GM23338 (cell line): ENCODE measurements at regions not wholly inside any gene's neighbourhood (a gene's known extent, or its start where the extent isn't known, plus 50 kb on each side); places are given as distances from the start of the nearest gene placed in this dataset.
"Not testable (repeated sequence)": the region's sequence is repeated elsewhere in the genome, so short reads cannot be mapped to it uniquely, and the experiment has no call there.

Experiments
- CREB1 ChIP-seq: fragments of 250-450 bp; sonication (Bioruptor Pico); IDR thresholded peaks from 2 replicates; pipeline ENCODE4 v1.5.0; 2020; ENCODE audit warnings: low read depth, mild to moderate bottlenecking, moderate library complexity
- EZH2 ChIP-seq: fragments of 200-600 bp; sonication (generic); IDR thresholded peaks from one replicate; pipeline ENCODE4 v1.8.0; 2017; ENCODE audit warnings: antibody characterized with exemption, mild to moderate bottlenecking, low read depth; ENCODE audit not compliant: unreplicated experiment
- EZH2phosphoT487 ChIP-seq: fragments of 200-600 bp; sonication (generic); IDR thresholded peaks from one replicate; pipeline ENCODE4 v1.8.1; 2018; ENCODE audit warnings: antibody characterized with exemption; ENCODE audit not compliant: unreplicated experiment
- JUNB ChIP-seq: IDR thresholded peaks from one replicate; pipeline ENCODE4 v1.6.1; 2016; ENCODE audit warnings: antibody characterized with exemption; ENCODE audit not compliant: unreplicated experiment
- NANOG ChIP-seq: IDR thresholded peaks from 2 replicates; pipeline ENCODE4 v1.6.1; 2016; ENCODE audit warnings: antibody characterized with exemption, borderline replicate concordance
- POLR2AphosphoS5 ChIP-seq: IDR thresholded peaks from 2 replicates; pipeline ENCODE4 v1.6.1; 2016; ENCODE audit warnings: antibody characterized with exemption, low read depth
- TF ChIP-seq, protein P1 (sequence below), 2 experiments: fragments of 200-600 bp in 1 of 2; sonication (generic) in 1 of 2; conservative IDR thresholded peaks; 2 replicates each; pipeline versions ENCODE4 v1.5.1 to v1.6.1; 2016 to 2017; ENCODE audit warnings: antibody characterized with exemption in 2 of 2, low read depth in 2 of 2, mild to moderate bottlenecking in 2 of 2, moderate library complexity in 1 of 2
- TF ChIP-seq, protein P2 (sequence below): IDR thresholded peaks from one replicate; pipeline ENCODE4 v1.6.1; 2018; ENCODE audit warnings: antibody characterized with exemption; ENCODE audit not compliant: unreplicated experiment
- TF ChIP-seq, protein P3 (sequence below): IDR thresholded peaks from 2 replicates; pipeline ENCODE4 v1.6.1; 2016; ENCODE audit warnings: antibody characterized with exemption

DNA sequence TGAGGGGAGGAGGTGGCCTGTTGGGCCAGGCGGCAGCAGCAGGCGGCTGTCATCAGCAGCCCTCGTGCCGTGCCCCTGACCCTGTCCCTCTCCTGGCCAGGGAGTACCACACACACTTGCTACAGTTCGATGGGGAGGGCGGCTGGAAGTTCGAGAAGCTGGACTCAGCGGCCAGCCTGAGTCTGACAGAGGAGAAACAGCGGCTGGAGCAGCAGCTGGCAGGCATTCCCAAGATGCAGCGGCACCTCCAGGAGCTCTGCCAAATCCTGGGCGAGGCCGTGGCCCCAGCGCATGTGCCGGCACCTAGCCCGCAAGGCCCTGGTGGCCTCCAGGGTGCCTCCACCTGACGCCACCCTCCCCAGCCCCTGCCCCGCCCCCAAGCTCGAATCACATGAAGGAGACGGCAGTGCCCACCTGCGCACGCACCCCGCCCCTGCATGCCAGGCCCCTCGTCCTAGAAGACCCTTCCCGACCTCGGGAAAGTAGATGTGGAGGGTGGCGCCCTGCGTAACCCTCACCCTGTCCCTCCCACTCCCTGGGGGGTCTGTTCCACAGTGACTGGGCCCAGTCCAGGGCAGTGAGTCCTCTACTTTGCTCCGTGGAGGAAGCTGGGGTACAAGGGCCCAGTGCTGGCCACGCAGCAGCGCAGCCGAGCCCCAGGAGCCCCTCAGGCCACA is 201.9 kb downstream of the CCT8L2 start:
- TF ChIP-seq, protein P1, sequence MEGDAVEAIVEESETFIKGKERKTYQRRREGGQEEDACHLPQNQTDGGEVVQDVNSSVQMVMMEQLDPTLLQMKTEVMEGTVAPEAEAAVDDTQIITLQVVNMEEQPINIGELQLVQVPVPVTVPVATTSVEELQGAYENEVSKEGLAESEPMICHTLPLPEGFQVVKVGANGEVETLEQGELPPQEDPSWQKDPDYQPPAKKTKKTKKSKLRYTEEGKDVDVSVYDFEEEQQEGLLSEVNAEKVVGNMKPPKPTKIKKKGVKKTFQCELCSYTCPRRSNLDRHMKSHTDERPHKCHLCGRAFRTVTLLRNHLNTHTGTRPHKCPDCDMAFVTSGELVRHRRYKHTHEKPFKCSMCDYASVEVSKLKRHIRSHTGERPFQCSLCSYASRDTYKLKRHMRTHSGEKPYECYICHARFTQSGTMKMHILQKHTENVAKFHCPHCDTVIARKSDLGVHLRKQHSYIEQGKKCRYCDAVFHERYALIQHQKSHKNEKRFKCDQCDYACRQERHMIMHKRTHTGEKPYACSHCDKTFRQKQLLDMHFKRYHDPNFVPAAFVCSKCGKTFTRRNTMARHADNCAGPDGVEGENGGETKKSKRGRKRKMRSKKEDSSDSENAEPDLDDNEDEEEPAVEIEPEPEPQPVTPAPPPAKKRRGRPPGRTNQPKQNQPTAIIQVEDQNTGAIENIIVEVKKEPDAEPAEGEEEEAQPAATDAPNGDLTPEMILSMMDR (conservative IDR thresholded peaks at IDR 0.05; ENCODE audit: low read depth in 2 of 2): not testable (repeated sequence)
- TF ChIP-seq JUNB, EZH2, CREB1, NANOG, POLR2AphosphoS5, EZH2phosphoT487: not testable (repeated sequence)
- TF ChIP-seq, protein P2, sequence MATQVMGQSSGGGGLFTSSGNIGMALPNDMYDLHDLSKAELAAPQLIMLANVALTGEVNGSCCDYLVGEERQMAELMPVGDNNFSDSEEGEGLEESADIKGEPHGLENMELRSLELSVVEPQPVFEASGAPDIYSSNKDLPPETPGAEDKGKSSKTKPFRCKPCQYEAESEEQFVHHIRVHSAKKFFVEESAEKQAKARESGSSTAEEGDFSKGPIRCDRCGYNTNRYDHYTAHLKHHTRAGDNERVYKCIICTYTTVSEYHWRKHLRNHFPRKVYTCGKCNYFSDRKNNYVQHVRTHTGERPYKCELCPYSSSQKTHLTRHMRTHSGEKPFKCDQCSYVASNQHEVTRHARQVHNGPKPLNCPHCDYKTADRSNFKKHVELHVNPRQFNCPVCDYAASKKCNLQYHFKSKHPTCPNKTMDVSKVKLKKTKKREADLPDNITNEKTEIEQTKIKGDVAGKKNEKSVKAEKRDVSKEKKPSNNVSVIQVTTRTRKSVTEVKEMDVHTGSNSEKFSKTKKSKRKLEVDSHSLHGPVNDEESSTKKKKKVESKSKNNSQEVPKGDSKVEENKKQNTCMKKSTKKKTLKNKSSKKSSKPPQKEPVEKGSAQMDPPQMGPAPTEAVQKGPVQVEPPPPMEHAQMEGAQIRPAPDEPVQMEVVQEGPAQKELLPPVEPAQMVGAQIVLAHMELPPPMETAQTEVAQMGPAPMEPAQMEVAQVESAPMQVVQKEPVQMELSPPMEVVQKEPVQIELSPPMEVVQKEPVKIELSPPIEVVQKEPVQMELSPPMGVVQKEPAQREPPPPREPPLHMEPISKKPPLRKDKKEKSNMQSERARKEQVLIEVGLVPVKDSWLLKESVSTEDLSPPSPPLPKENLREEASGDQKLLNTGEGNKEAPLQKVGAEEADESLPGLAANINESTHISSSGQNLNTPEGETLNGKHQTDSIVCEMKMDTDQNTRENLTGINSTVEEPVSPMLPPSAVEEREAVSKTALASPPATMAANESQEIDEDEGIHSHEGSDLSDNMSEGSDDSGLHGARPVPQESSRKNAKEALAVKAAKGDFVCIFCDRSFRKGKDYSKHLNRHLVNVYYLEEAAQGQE: not testable (repeated sequence)
- TF ChIP-seq, protein P3, sequence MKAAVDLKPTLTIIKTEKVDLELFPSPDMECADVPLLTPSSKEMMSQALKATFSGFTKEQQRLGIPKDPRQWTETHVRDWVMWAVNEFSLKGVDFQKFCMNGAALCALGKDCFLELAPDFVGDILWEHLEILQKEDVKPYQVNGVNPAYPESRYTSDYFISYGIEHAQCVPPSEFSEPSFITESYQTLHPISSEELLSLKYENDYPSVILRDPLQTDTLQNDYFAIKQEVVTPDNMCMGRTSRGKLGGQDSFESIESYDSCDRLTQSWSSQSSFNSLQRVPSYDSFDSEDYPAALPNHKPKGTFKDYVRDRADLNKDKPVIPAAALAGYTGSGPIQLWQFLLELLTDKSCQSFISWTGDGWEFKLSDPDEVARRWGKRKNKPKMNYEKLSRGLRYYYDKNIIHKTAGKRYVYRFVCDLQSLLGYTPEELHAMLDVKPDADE: not testable (repeated sequence)
